HepG2 (cell line): ENCODE measurements at regions not wholly inside any gene's neighbourhood (a gene's known extent, or its start where the extent isn't known, plus 50 kb on each side); places are given as distances from the start of the nearest gene placed in this dataset.

Experiments used
- ATAC-seq: fragments of 200-7000 bp; cut with Tn5 transposase; 3 replicates; pipeline ENCODE4 v1.9.1; 2020; ENCODE audit warnings: mild to moderate bottlenecking, moderate library complexity
- BruUV-seq: library from RNA; stranded (reverse); fragments of 400-500 nt; replicated peaks from 2 replicates; lab custom pipeline; 2021; lab: Mats Ljungman, UMichigan
- CTCF ChIA-PET: fragments of 300-600 bp; formaldehyde crosslinking; extraction: SDS; loops from one replicate; lab custom pipeline; 2021; ENCODE audit warnings: low total read pairs, inconsistent platforms, low intra/inter-chr PET ratio; lab: Yijun Ruan, JAX
- POLR2A ChIA-PET: fragments of 350-600 bp; sonication (Branson Sonifier 250); formaldehyde crosslinking; loops from one replicate; lab custom pipeline; 2020; ENCODE audit warnings: antibody characterized with exemption, inconsistent platforms; lab: Yijun Ruan, JAX
- DNase-seq: peaks from one replicate; pipeline ENCODE4 v3.0.0-alpha.2; 2015; ENCODE audit warnings: low spot score
- FAIRE-seq: peaks from 3 replicates; lab custom pipeline; 2011; peaks lifted over from hg19 to GRCh38; lab: Jason Lieb, UNC
- H2AFZ ChIP-seq: one replicate; pipeline ENCODE4 v1.6.1; 2011; ENCODE audit warnings: low read length, inconsistent platforms
- H3K27ac ChIP-seq: fragments of 300-600 bp; 3 replicates; pipeline ENCODE4 v1.8.0; 2011; ENCODE audit warnings: mixed run types, mild to moderate bottlenecking, mixed read lengths, low read length, inconsistent platforms; ENCODE audit not compliant: insufficient read depth; ENCODE audit errors: extremely low read length
- H3K27me3 ChIP-seq, 2 experiments: fragments of 200-600 bp in 1 of 2; 2 replicates in 1 of 2; 3 replicates in 1 of 2; pipeline versions ENCODE4 v1.6.0 to v1.8.0; 2011; ENCODE audit warnings: low read length in 2 of 2, mild to moderate bottlenecking in 2 of 2, moderate library complexity in 2 of 2, inconsistent platforms in 1 of 2; ENCODE audit not compliant: insufficient read depth in 2 of 2, control insufficient read depth in 1 of 2
- H3K36me3 ChIP-seq, 2 experiments: fragments of 200-600 bp in 1 of 2; replicated peaks in 1 of 2; 2 replicates in 1 of 2; 3 replicates in 1 of 2; pipeline versions ENCODE4 v1.5.1 to v1.8.0; 2011; ENCODE audit warnings: low read length in 2 of 2, inconsistent platforms in 1 of 2; ENCODE audit not compliant: insufficient read depth in 2 of 2, control insufficient read depth in 1 of 2
- H3K4me1 ChIP-seq: 2 replicates; pipeline ENCODE4 v1.5.1; 2012; ENCODE audit warnings: low read length, inconsistent platforms; ENCODE audit not compliant: insufficient read depth
- H3K4me2 ChIP-seq: 2 replicates; pipeline ENCODE4 v1.6.0; 2011; ENCODE audit warnings: low read depth, low read length, inconsistent platforms
- H3K4me3 ChIP-seq, 3 experiments: fragments of 200-600 bp in 1 of 3; sonication (generic), shearing (Covaris generic) in 1 of 3; replicated peaks in 1 of 3; 2 replicates each; pipeline ENCODE4 v1.5.1; 2011 to 2016; ENCODE audit warnings: low read length in 3 of 3, inconsistent platforms in 2 of 3, low read depth in 2 of 3, mild to moderate bottlenecking in 2 of 3, control low read depth in 1 of 3, mixed read lengths in 1 of 3; ENCODE audit not compliant: insufficient read depth in 1 of 3
- H3K79me2 ChIP-seq: one replicate; pipeline ENCODE4 v1.6.1; 2011; ENCODE audit warnings: low read length, inconsistent platforms; ENCODE audit not compliant: insufficient read depth
- H3K9ac ChIP-seq: 2 replicates; pipeline ENCODE4 v1.6.0; 2011; ENCODE audit warnings: mild to moderate bottlenecking, low read depth, low read length, inconsistent platforms; ENCODE audit not compliant: insufficient read depth
- H3K9me3 ChIP-seq: 2 replicates; pipeline ENCODE4 v1.5.1; 2012; ENCODE audit warnings: mild to moderate bottlenecking, low read length
- H4K20me1 ChIP-seq: 2 replicates; pipeline ENCODE4 v1.6.0; 2011; ENCODE audit warnings: inconsistent platforms, mild to moderate bottlenecking, low read length, moderate library complexity; ENCODE audit not compliant: insufficient read depth
- BRCA1 ChIP-seq: sonication (generic); formaldehyde crosslinking; IDR thresholded peaks from 2 replicates; pipeline ENCODE4 v1.4.0; 2020; ENCODE audit warnings: missing genetic modification reagents
- CBX1 ChIP-seq: IDR thresholded peaks from one replicate; pipeline ENCODE4 v1.6.1; 2016; ENCODE audit warnings: antibody characterized with exemption, low read depth
- CERS6 ChIP-seq: sonication (generic); formaldehyde crosslinking; IDR thresholded peaks from 2 replicates; pipeline ENCODE4 v1.5.0; 2020; ENCODE audit warnings: missing genetic modification reagents
- FOXO1 ChIP-seq: sonication (generic); formaldehyde crosslinking; IDR thresholded peaks from 2 replicates; pipeline ENCODE4 v1.4.0; 2020; ENCODE audit warnings: missing genetic modification reagents
- GZF1 ChIP-seq: sonication (generic); formaldehyde crosslinking; IDR thresholded peaks from 2 replicates; pipeline ENCODE4 v1.5.1; 2020; ENCODE audit warnings: mild to moderate bottlenecking, missing genetic modification reagents
- LBX2 ChIP-seq: sonication (generic); formaldehyde crosslinking; IDR thresholded peaks from 2 replicates; pipeline ENCODE4 v1.5.0; 2020; ENCODE audit warnings: missing genetic modification reagents, mild to moderate bottlenecking, borderline replicate concordance
- NFYC ChIP-seq: IDR thresholded peaks from 2 replicates; pipeline ENCODE4 v1.6.1; 2016; ENCODE audit warnings: missing genetic modification reagents, missing compliant biosample characterization
- PAX8 ChIP-seq: sonication (generic); formaldehyde crosslinking; IDR thresholded peaks from 2 replicates; pipeline ENCODE4 v1.8.0; 2022; ENCODE audit warnings: mild to moderate bottlenecking, missing genetic modification reagents, borderline replicate concordance
- TAF1 ChIP-seq: sonication (generic); formaldehyde crosslinking; IDR thresholded peaks from 2 replicates; pipeline ENCODE4 v1.4.0; 2020; ENCODE audit warnings: missing genetic modification reagents
- TFAP4 ChIP-seq: sonication (generic); IDR thresholded peaks from 2 replicates; pipeline ENCODE4 v1.6.1; 2016; ENCODE audit warnings: low read depth, borderline replicate concordance
- ZBTB37 ChIP-seq: sonication (generic); formaldehyde crosslinking; IDR thresholded peaks from 2 replicates; pipeline ENCODE4 v1.4.0; 2020; ENCODE audit warnings: mild to moderate bottlenecking, missing genetic modification reagents
- ZNF205 ChIP-seq: IDR thresholded peaks from 2 replicates; pipeline ENCODE4 v1.6.1; 2018; ENCODE audit warnings: missing biosample characterization, missing genetic modification reagents
- ZNF34 ChIP-seq: sonication (generic); formaldehyde crosslinking; IDR thresholded peaks from 2 replicates; pipeline ENCODE4 v1.4.0; 2020; ENCODE audit warnings: mild to moderate bottlenecking, missing genetic modification reagents, borderline replicate concordance
- ZNF414 ChIP-seq: sonication (generic); formaldehyde crosslinking; IDR thresholded peaks from 2 replicates; pipeline ENCODE4 v1.5.0; 2020; ENCODE audit warnings: missing genetic modification reagents
- ZNF557 ChIP-seq: sonication (generic); formaldehyde crosslinking; IDR thresholded peaks from 2 replicates; pipeline ENCODE4 v1.4.0; 2020; ENCODE audit warnings: missing genetic modification reagents
- ZNF724P ChIP-seq: sonication (generic); formaldehyde crosslinking; IDR thresholded peaks from 2 replicates; pipeline ENCODE4 v1.8.0; 2022; ENCODE audit warnings: missing genetic modification reagents, borderline replicate concordance
- WGBS: methylation state at CpG from one replicate; pipeline ENCODE4 v1.1.6; 2017; ENCODE audit warnings: low lambda C conversion rate; 5-methylcytosine and 5-hydroxymethylcytosine counted together
- in situ Hi-C: cut with HindIII; loops from 2 replicates; pipeline ENCODE4 v1.10.0; 2017; ENCODE audit warnings: low pct_unique_long_range_greater_than_20kb; ENCODE audit not compliant: extremely low pct_ligation_motif_present
- intact Hi-C: fragments of 100-400 bp; cut with micrococcal nuclease; formaldehyde crosslinking; loops from one replicate; pipeline ENCODE4 v1.10.0; 2022; ENCODE audit not compliant: unreplicated experiment
- TF ChIP-seq, protein P1 (sequence below): sonication (generic); formaldehyde crosslinking; IDR thresholded peaks from 2 replicates; pipeline ENCODE4 v1.9.0; 2021; ENCODE audit warnings: missing genetic modification reagents, borderline replicate concordance
- TF ChIP-seq, protein P2 (sequence below): sonication (generic); formaldehyde crosslinking; IDR thresholded peaks from 2 replicates; pipeline ENCODE4 v1.5.1; 2020; ENCODE audit warnings: mild to moderate bottlenecking, moderate library complexity, missing genetic modification reagents

- WGBS = 4% methylated on average over 9 of the region's 9 CpGs
- intact Hi-C loops = no loop called here
- ChIA-PET CTCF (no interaction called here), POLR2A (no interaction called here)
- Histone ChIP-seq H3K4me2 (no peak overlapping the region), H3K4me3 (no peak overlapping the region), H4K20me1 (no peaks in the 10 kb centered on the region), H3K36me3 (no peaks in the 10 kb centered on the region), H3K9ac (no peak overlapping the region), H3K27me3 (peaks cover 9 to 63% of the 10 kb centered on the region in 2 experiments; a peak in 4 of 5 replicates), H3K9me3 (no peaks in the 10 kb centered on the region), H3K4me1 (no peaks in the 10 kb centered on the region), H3K79me2 (no peaks in the 10 kb centered on the region), H3K27ac (no peak overlapping the region), H2AFZ (no peak overlapping the region)
- no peak for FAIRE-seq
- ATAC-seq = no peak
- no TSS peak for BruUV-seq
- in situ Hi-C loops = no loop called here
- no peak for DNase-seq
- TF ChIP-seq ZBTB37 (CRISPR knock-in tag) (no peak), FOXO1 (CRISPR knock-in tag) (no peak), NFYC (no peak), TAF1 (CRISPR knock-in tag) (no peak), CBX1 (no peak), BRCA1 (CRISPR knock-in tag) (no peak), ZNF205 (CRISPR knock-in tag) (no peak), ZNF414 (CRISPR knock-in tag) (no peak), ZNF34 (CRISPR knock-in tag) (no peak), TFAP4 (no peak), LBX2 (CRISPR knock-in tag) (no peak), PAX8 (CRISPR knock-in tag) (no peak), ZNF557 (CRISPR knock-in tag) (no peak), CERS6 (CRISPR knock-in tag) (no peak), ZNF724P (no peak), GZF1 (CRISPR knock-in tag) (no peak)
- TF ChIP-seq, protein P1, sequence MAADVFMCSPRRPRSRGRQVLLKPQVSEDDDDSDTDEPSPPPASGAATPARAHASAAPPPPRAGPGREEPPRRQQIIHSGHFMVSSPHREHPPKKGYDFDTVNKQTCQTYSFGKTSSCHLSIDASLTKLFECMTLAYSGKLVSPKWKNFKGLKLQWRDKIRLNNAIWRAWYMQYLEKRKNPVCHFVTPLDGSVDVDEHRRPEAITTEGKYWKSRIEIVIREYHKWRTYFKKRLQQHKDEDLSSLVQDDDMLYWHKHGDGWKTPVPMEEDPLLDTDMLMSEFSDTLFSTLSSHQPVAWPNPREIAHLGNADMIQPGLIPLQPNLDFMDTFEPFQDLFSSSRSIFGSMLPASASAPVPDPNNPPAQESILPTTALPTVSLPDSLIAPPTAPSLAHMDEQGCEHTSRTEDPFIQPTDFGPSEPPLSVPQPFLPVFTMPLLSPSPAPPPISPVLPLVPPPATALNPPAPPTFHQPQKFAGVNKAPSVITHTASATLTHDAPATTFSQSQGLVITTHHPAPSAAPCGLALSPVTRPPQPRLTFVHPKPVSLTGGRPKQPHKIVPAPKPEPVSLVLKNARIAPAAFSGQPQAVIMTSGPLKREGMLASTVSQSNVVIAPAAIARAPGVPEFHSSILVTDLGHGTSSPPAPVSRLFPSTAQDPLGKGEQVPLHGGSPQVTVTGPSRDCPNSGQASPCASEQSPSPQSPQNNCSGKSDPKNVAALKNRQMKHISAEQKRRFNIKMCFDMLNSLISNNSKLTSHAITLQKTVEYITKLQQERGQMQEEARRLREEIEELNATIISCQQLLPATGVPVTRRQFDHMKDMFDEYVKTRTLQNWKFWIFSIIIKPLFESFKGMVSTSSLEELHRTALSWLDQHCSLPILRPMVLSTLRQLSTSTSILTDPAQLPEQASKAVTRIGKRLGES (CRISPR knock-in tag) = no peak
- TF ChIP-seq, protein P2, sequence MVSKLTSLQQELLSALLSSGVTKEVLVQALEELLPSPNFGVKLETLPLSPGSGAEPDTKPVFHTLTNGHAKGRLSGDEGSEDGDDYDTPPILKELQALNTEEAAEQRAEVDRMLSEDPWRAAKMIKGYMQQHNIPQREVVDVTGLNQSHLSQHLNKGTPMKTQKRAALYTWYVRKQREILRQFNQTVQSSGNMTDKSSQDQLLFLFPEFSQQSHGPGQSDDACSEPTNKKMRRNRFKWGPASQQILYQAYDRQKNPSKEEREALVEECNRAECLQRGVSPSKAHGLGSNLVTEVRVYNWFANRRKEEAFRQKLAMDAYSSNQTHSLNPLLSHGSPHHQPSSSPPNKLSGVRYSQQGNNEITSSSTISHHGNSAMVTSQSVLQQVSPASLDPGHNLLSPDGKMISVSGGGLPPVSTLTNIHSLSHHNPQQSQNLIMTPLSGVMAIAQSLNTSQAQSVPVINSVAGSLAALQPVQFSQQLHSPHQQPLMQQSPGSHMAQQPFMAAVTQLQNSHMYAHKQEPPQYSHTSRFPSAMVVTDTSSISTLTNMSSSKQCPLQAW (CRISPR knock-in tag) = no peak
These were observed 160.1 kb upstream of the PMEPA1 start for GRCh38 chr20:57869951-57870315.
